Brain microvascular endothelial cell (primary cell): ENCODE measurements at regions not wholly inside any gene's neighbourhood (a gene's known extent, or its start where the extent isn't known, plus 50 kb on each side); places are given as distances from the start of the nearest gene placed in this dataset.

ENCODE experiments used
- DNase-seq: peaks from one replicate; pipeline ENCODE4 v3.0.0-alpha.2; 2020
- H3K27ac ChIP-seq: fragments of 250-450 bp; sonication (Bioruptor Pico); 2 replicates; pipeline ENCODE4 v1.5.1; 2020; ENCODE audit warnings: mild to moderate bottlenecking, moderate library complexity
- H3K27me3 ChIP-seq: fragments of 250-450 bp; sonication (Bioruptor Pico); replicated peaks from 2 replicates; pipeline ENCODE4 v1.5.1; 2020; ENCODE audit warnings: mild to moderate bottlenecking
- H3K36me3 ChIP-seq: fragments of 250-450 bp; sonication (Bioruptor Pico); replicated peaks from 2 replicates; pipeline ENCODE4 v1.5.1; 2020; ENCODE audit warnings: mild to moderate bottlenecking
- H3K4me3 ChIP-seq: 2 replicates; pipeline ENCODE4 v1.5.1; 2011; ENCODE audit warnings: low read depth, mild to moderate bottlenecking, control low read depth, low read length, moderate library complexity
- in situ Hi-C: cut with HindIII; loops from 2 replicates; pipeline ENCODE4 v1.10.0; 2017; ENCODE audit warnings: low sequenced_read_pairs, low pct_ligation_motif_present
- TF ChIP-seq, protein P1 (sequence below): IDR thresholded peaks from 2 replicates; pipeline ENCODE4 v1.5.1; 2011; ENCODE audit warnings: low read depth, mild to moderate bottlenecking, moderate library complexity, low read length, control low read depth, inconsistent platforms; ENCODE audit errors: missing control alignments

DNA sequence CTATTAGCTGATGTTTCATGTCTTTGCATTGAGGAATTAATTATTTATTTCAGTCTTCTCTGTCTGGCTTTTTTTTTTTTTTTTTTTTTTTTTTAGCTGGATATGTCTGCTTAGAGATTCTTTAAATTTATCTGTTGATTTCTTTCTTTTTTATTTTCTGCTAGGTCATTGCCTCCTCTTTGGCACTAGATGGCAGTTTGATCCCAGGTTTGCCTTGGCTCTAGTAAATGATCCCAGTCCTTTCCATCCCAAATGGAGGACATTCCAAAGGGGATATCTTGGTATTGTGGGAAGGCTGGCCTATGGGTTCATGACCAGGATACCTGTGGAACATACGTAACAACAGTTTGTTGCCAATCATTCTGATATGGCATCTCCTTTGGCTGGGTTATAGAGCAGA is 339.5 kb upstream of the GCFC2 start:
- TF ChIP-seq, protein P1, sequence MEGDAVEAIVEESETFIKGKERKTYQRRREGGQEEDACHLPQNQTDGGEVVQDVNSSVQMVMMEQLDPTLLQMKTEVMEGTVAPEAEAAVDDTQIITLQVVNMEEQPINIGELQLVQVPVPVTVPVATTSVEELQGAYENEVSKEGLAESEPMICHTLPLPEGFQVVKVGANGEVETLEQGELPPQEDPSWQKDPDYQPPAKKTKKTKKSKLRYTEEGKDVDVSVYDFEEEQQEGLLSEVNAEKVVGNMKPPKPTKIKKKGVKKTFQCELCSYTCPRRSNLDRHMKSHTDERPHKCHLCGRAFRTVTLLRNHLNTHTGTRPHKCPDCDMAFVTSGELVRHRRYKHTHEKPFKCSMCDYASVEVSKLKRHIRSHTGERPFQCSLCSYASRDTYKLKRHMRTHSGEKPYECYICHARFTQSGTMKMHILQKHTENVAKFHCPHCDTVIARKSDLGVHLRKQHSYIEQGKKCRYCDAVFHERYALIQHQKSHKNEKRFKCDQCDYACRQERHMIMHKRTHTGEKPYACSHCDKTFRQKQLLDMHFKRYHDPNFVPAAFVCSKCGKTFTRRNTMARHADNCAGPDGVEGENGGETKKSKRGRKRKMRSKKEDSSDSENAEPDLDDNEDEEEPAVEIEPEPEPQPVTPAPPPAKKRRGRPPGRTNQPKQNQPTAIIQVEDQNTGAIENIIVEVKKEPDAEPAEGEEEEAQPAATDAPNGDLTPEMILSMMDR = peak; percentile 10
- in situ Hi-C loops = no loop called here
- H3K27ac ChIP-seq = no peak overlapping the region
- H3K27me3 ChIP-seq = no peaks in the 10 kb centered on the region
- H3K4me3 ChIP-seq = no peak overlapping the region
- H3K36me3 ChIP-seq = no peaks in the 10 kb centered on the region
- no peak for DNase-seq

- Histone ChIP-seq H3K36me3 (no peaks in the 10 kb centered on the region), H3K27me3 (no peaks in the 10 kb centered on the region), H3K27ac (no peak overlapping the region), H3K4me3 (no peak overlapping the region)
- TF ChIP-seq, protein P1 = no peak
- DNase-seq = no peak
- in situ Hi-C loops = no loop called here
These were observed 334.0 kb upstream of the GCFC2 start for GRCh38 chr2:76044701-76045100.

- Histone ChIP-seq H3K4me3 (no peak overlapping the region), H3K27me3 (no peaks in the 10 kb centered on the region), H3K27ac (no peak overlapping the region), H3K36me3 (no peaks in the 10 kb centered on the region)
- in situ Hi-C loops = no loop called here
- TF ChIP-seq, protein P1 = no peak
- DNase-seq = no peak
These were observed 328.8 kb upstream of the GCFC2 start for GRCh38 chr2:76039505-76039904.

- TF ChIP-seq, protein P1 = no peak
- H3K4me3 ChIP-seq = no peak overlapping the region
- no peak for DNase-seq
- H3K36me3 ChIP-seq = no peaks in the 10 kb centered on the region
- no peak overlapping the region for H3K27ac ChIP-seq
- in situ Hi-C loops = no loop called here
- H3K27me3 ChIP-seq = no peaks in the 10 kb centered on the region
These were observed 317.0 kb upstream of the GCFC2 start for GRCh38 chr2:76027761-76028160.

- Histone ChIP-seq H3K27me3 (no peaks in the 10 kb centered on the region), H3K36me3 (no peaks in the 10 kb centered on the region), H3K27ac (no peak overlapping the region), H3K4me3 (no peak overlapping the region)
- in situ Hi-C loops = no loop called here
- no peak for DNase-seq
- TF ChIP-seq, protein P1 = no peak
These were observed 308.4 kb upstream of the GCFC2 start for GRCh38 chr2:76019128-76019527.

DNA sequence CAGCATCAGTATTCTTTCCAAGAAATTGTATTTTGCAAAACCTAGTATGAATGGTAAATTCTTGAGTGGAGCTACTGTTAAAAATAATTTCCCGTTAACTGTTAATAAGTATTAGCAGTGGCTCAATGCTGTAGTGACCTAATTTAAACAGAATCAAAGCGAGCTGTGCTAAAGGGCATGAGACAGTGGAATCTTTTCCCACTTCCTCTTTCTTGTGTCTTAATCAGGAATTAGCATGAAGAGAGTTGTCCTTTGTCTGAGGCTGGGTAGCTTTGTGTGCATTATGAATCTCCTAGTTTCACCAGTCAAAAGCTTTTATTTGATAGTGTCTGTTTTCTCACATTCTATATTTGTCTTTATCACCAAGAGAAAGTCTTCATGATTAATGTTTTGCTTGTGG is 298.8 kb upstream of the GCFC2 start:
- H3K36me3 ChIP-seq = no peaks in the 10 kb centered on the region
- no peak for DNase-seq
- TF ChIP-seq, protein P1 = no peak
- in situ Hi-C loops = no loop called here
- H3K27me3 ChIP-seq = no peaks in the 10 kb centered on the region
- H3K4me3 ChIP-seq = no peak overlapping the region
- H3K27ac ChIP-seq = no peak overlapping the region
